ENCODE measurements at regions not wholly inside any gene's neighbourhood (a gene's known extent, or its start where the extent isn't known, plus 50 kb on each side); places are given as distances from the start of the nearest gene placed in this dataset.
A peak's percentile ranks its signal among the peaks of the same experiment; 100 is the strongest.

- no peak for DNase-seq
Measured at GRCh38 chr15:25947323-25948314, 84.5 kb upstream of the ATP10A start.

GRCh38 chr15:25946241-25946805 lies 83.2 kb upstream of the ATP10A start:
- no peak for DNase-seq

GRCh38 chr15:25944386-25944785 lies 81.3 kb upstream of the ATP10A start:
- DNase-seq = no peak

- DNase-seq = no peak
Measured at GRCh38 chr15:25943831-25944230, 80.7 kb upstream of the ATP10A start.

- DNase-seq = no peak
Measured at GRCh38 chr15:25939122-25939521, 76.0 kb upstream of the ATP10A start.

GRCh38 chr15:25937796-25938195 lies 74.7 kb upstream of the ATP10A start:
- no peak for DNase-seq

- DNase-seq = no peak
Measured at GRCh38 chr15:25936004-25936403, 72.9 kb upstream of the ATP10A start.

GRCh38 chr15:25933456-25934158 lies 70.5 kb upstream of the ATP10A start:
- DNase-seq = peak; percentile 87

- peak; percentile 46 for DNase-seq
Measured at GRCh38 chr15:25932696-25933095, 69.6 kb upstream of the ATP10A start.

GRCh38 chr15:25931851-25932250 lies 68.7 kb upstream of the ATP10A start:
- no peak for DNase-seq

- DNase-seq = no peak
Measured at GRCh38 chr15:25930931-25931330, 67.8 kb upstream of the ATP10A start.
